GM18508 (cell line): ENCODE measurements at regions not wholly inside any gene's neighbourhood (a gene's known extent, or its start where the extent isn't known, plus 50 kb on each side); places are given as distances from the start of the nearest gene placed in this dataset.
"Not testable (repeated sequence)": the region's sequence is repeated elsewhere in the genome, so short reads cannot be mapped to it uniquely, and the experiment has no call there.

ENCODE experiments used
- ATAC-seq: cut with Tn5 transposase; IDR thresholded peaks from one replicate; pipeline ENCODE4 v1.9.1; 2021; ENCODE audit warnings: moderate number of reproducible peaks; ENCODE audit not compliant: insufficient read depth, unreplicated experiment

DNA sequence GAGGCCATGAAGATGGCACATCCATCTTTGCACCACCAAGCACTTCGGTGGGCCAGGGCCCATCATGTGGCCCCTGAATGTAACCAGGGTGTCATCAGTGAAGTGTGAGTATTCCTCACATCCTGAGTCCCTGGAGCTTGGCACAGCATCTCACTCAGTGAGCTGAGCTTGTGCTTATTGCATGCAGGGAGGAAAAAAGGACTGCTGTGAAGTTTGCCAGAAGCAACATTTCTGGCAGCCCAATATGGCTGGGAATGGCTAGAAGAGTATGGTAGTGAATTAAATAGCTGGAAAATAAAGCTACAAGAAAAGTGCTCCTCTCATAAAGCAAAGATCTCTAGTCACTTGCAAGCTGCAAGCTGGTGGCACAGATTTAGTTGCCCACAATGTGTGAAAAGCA is 109.3 kb downstream of the TNFSF18 start:
- no peak for ATAC-seq

GRCh38 chr1:172941945-172942344 is 108.8 kb downstream of the TNFSF18 start:
- ATAC-seq, result no peak

DNA sequence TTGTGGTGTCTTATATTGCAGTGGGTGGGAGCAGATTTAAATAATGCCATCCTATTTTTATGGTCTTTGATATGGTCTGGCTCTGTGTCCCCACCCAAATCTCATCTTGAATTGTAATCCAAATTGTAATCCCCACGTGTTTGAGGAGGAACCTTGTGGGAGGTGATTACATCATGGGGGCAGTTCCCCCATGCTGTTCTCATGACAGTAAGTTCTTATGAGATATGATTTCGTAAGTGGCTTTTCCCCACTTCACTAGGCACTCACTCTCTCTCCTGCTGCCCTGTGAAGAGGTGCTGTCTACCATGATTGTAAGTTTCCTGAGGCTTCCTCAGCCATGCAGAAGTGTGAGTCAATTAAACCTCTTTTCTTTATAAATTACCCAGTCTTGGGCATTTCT is 107.6 kb downstream of the TNFSF18 start:
- not testable (repeated sequence) for ATAC-seq

DNA sequence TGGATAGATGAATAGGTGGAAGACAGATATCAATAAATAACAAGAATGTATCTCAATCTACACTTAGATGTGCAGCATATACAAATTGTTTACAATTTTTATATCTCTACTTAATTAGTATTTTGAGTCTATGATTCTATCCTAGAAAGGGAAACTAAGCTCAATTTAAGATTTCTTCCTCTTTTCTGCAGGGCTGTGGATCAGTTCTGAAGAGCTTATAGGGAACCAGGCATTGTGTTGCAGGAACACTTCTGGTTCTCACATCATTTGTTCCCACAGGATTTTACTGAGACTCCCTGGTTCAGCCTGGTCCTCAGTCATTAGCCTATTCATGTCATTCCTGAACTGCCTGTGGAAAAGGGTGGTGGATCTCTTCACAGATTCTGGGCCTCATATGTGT is 105.8 kb downstream of the TNFSF18 start:
- no peak for ATAC-seq

- no peak for ATAC-seq
Observed at GRCh38 chr1:172946814-172947507, 103.8 kb downstream of the TNFSF18 start.

- ATAC-seq, result no peak
Observed at GRCh38 chr1:172948457-172948856, 102.3 kb downstream of the TNFSF18 start.

- no peak for ATAC-seq
Observed at GRCh38 chr1:172949096-172949495, 101.6 kb downstream of the TNFSF18 start.

DNA sequence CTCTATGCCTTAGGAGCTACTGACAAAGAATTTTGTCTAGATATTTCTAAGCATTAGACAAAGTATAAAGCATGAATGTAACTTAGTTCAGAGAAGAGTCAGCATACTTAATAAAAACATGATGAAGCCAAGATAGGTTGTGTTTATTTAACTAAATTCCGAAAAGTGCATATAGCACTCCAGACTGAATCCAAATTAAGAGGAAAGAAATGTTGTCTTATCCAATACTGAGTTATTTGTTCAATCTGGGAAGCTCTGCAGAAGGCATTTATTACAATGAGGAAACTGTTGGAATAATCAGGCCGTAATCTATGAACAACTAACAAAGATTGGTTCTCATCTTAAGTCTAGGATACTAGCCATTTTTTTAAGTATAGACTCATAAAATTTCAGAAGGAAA is 100.2 kb downstream of the TNFSF18 start:
- no peak for ATAC-seq

DNA sequence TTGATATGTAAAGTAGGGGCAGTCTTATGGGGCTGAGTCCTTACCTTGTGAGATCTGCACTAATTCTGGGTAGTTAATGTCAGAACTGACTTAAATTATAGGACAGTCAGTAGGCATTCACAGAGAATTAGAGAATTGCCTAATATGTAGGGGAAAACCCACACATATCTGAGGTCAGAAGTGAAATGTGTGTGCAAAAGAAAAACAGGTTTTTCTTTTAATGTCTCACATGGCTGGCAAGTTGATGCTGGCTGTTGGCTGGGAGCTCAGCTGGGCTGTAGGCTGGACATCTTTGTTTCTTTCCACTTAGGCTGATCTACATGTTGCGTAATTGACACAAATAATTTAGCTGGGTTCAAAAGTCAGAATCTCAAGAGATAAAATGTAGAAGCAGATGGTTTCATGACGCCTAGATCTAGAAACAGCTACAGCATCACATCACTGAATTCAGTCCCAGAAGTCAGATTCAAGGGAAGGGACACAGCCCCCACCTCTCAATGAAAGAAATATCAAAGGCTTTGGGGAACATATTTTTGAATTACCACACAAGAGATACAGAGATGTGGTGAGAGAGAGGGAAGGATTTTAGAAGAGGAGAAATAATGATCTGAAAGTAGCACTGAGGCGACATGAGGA is 98.9 kb downstream of the TNFSF18 start:
- ATAC-seq, result no peak

DNA sequence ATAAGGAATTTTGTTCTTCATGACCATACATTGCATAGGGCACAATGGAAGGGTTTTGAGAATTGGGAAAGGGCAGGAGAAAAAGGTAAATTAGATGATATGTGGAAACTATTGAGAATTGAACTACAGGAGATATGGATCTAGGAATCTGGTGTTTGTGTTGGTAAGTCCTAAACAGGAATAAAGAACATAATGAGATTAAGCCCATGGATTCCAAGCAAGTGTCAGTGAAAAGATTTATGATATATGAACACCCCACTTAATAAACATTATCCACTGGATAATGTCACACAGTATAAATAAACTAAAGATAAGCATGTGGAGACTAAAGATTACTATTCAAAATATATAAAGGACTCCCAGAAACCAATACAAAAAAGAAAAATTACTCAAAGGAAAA is 98.2 kb downstream of the TNFSF18 start:
- no peak for ATAC-seq

DNA sequence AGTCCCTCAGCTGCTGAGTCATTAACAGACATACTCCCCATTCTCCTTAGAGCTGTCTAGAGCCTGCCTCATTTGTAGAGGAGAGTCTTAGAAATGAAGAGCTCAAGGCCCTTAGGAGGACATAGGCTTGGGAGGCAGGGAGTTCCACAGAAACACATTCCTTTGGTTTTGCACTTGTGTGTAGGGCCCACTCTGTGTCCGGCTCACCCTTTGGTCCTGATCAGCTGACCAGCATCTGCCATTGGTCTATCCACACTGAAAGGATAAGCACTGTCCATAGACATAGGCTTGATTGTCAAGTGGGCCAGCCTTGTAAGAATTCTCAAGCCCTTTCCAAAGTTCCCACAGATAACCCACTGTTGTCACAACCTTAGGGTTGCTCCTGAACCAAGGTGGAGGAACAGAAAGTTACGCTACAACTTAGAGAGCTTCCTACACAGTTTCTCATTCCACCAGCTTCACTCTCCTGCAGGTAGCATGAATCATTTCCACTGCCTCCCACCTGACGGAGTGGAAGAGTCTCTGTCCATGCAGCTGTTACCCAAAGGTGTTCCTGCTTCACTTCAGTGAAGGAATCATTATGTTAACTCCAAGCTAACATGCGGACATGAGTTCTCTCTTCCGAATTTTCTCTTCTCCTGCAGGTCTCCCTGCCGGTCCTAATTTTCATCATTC is 96.1 kb downstream of the TNFSF18 start:
- no peak for ATAC-seq

DNA sequence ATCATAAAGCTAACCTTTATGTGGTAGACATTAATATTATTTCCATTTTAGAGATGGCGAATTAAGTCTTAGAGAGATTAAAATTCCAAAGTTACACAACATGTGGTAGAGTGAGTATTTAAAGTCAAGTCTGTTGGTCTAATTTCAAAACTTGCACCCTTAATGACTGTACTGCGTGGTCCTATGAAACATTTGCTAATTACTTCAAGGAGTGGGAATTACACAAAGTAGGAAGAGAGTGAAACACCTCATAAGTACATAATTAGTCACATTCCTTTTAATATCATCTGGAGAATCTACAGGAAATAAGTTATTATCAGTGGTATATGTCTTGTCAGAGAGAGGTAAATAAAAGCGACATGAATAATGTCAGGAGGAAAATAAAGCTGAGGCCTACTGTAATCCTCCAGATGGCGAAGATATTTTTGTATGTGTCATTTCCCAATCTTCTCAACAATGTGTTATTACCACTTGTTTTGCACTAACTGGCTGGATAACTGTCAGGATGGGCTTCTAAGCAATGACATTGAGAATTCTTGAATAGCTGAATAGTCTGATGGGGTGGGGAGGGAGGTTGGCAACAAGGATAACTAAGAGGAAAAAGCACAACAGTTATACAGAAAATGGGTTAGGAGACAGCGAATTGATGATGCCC is 95.5 kb downstream of the TNFSF18 start:
- no peak for ATAC-seq

DNA sequence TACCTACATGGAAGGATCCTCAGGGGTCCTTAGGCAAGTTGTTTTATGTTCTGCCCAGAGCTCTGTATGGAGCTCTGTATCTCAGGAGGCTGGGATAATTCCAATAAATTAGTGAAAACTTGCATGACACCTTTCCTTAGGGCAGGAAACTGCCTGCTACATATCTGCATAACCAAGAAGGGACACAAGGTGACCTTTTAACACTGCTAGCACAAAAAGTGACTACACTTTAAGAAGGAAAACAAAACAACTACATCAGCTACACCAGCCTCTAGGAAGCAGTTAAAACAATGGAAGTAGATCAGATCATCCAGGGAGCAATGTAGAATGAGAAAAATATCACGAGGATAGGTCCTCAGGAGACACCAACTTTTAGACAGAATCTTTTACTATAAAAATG is 93.9 kb downstream of the TNFSF18 start:
- no peak for ATAC-seq

- no peak for ATAC-seq
Observed at GRCh38 chr1:172957491-172957890, 93.2 kb downstream of the TNFSF18 start.

- no peak for ATAC-seq
Observed at GRCh38 chr1:172959571-172959970, 91.2 kb downstream of the TNFSF18 start.

GRCh38 chr1:172960019-172960418 is 90.7 kb downstream of the TNFSF18 start:
- no peak for ATAC-seq

GRCh38 chr1:172960454-172961208 is 90.1 kb downstream of the TNFSF18 start:
- no peak for ATAC-seq

DNA sequence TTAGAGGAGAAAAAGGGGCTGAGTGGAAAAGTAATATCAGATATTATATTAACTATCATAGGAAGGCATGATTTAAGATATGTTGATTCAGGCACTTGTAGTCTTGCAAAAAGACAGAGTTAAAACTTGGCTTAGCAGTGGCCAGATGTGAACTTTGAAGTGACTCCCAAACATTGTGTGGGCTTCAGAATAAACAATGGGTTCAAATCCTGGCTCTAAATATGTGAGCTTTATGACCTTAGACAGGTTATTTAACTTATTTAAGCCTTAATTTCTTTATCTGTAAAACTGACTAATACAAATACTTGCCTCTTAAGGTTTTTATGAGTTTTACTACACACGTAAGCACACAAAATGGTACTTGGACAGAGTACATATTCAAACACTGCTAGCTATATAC is 85.9 kb downstream of the TNFSF18 start:
- no peak for ATAC-seq

- ATAC-seq, result no peak
Observed at GRCh38 chr1:172966844-172967540, 83.7 kb downstream of the TNFSF18 start.

DNA sequence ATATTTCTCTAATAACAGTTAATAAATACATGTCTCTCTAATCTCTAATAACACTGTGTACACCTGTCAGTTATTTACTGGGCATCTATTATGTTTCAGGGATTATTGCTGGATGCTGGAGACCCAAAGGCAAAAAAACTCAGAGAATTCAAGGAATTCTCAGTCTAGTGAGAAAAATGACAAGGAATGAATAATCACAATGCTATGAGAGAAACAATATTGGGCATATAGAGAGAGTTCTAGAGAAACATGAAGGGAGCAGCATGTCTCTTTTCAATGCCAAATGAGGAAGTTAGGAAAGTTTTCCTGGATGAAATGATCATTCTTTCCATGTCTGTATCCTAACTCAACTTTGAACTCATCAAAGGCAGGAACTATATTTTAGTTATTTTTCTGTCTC is 82.8 kb downstream of the TNFSF18 start:
- no peak for ATAC-seq
